ENCODE measurements at regions not wholly inside any gene's neighbourhood (a gene's known extent, or its start where the extent isn't known, plus 50 kb on each side); places are given as distances from the start of the nearest gene placed in this dataset.
"Not testable (repeated sequence)": the region's sequence is repeated elsewhere in the genome, so short reads cannot be mapped to it uniquely, and the experiment has no call there.

DNA sequence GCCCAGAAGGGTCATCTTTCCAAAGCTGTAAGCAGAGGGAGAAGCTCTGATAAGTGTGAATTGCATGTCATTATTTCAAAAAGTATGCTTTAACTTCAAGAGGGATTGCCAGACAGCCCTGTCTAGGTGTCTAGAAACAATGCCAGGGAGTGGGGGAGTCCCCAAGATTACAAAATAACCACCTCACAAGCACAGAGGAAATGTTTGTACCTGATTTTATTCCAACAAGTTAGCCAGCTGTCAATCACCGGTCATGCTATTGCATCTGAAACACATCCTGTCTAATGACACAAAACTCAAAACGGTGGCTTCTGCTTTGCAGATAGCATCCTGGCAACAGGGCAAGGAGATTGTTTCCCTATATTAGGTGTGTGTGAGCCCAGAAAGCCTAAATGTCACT is 154.2 kb upstream of the WWC1 start:
- Mint-ChIP-seq H3K27me3 (ENCODE audit: insufficient read depth) (no peaks in the 10 kb centered on the region), H3K27ac (no peak overlapping the region), H3K9me3 (no peaks in the 10 kb centered on the region), H3K4me1 (peaks cover 17% of the 10 kb centered on the region), H3K4me3 (no peak overlapping the region), H3K36me3 (ENCODE audit: low read depth) (no peaks in the 10 kb centered on the region)
- WGBS, 2 experiments (ENCODE audit: insufficient coverage in 1 of 2, insufficient read length in 1 of 2) = 83 to 89% methylated on average over 1 to 2 of the region's 2 CpGs
- no peaks in the 10 kb centered on the region for H3K36me3 ChIP-seq (ENCODE audit: control insufficient read depth, insufficient read depth, low read length)
- H3K4me1 ChIP-seq (ENCODE audit: control insufficient read depth, insufficient read depth, low read length) = peaks cover 12% of the 10 kb centered on the region
- H3K4me3 ChIP-seq (ENCODE audit: low read length) = no peak overlapping the region
- H3K27ac ChIP-seq (ENCODE audit: low read depth, low read length) = no peak overlapping the region
- DNase-seq = no peak
- no peak overlapping the region for H3K9ac ChIP-seq (ENCODE audit: extremely low read depth, low read length, poor library complexity, severe bottlenecking)
- no peaks in the 10 kb centered on the region for H3K27me3 ChIP-seq (ENCODE audit: control insufficient read depth, insufficient read depth, low read length, poor library complexity, severe bottlenecking)
- no peaks in the 10 kb centered on the region for H3K9me3 ChIP-seq (ENCODE audit: control insufficient read depth, low read length)
- TF ChIP-seq, protein P1, sequence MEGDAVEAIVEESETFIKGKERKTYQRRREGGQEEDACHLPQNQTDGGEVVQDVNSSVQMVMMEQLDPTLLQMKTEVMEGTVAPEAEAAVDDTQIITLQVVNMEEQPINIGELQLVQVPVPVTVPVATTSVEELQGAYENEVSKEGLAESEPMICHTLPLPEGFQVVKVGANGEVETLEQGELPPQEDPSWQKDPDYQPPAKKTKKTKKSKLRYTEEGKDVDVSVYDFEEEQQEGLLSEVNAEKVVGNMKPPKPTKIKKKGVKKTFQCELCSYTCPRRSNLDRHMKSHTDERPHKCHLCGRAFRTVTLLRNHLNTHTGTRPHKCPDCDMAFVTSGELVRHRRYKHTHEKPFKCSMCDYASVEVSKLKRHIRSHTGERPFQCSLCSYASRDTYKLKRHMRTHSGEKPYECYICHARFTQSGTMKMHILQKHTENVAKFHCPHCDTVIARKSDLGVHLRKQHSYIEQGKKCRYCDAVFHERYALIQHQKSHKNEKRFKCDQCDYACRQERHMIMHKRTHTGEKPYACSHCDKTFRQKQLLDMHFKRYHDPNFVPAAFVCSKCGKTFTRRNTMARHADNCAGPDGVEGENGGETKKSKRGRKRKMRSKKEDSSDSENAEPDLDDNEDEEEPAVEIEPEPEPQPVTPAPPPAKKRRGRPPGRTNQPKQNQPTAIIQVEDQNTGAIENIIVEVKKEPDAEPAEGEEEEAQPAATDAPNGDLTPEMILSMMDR (conservative IDR thresholded peaks at IDR 0.05) = no peak

- Histone ChIP-seq H3K4me3 (ENCODE audit: low read length) (no peak overlapping the region), H3K9ac (ENCODE audit: extremely low read depth, low read length, poor library complexity, severe bottlenecking) (no peak overlapping the region), H3K4me1 (ENCODE audit: control insufficient read depth, insufficient read depth, low read length) (peaks cover 12% of the 10 kb centered on the region), H3K36me3 (ENCODE audit: control insufficient read depth, insufficient read depth, low read length) (no peaks in the 10 kb centered on the region), H3K27me3 (ENCODE audit: control insufficient read depth, insufficient read depth, low read length, poor library complexity, severe bottlenecking) (no peaks in the 10 kb centered on the region), H3K27ac (ENCODE audit: low read depth, low read length) (no peak overlapping the region), H3K9me3 (ENCODE audit: control insufficient read depth, low read length) (no peaks in the 10 kb centered on the region)
- TF ChIP-seq, protein P1 (conservative IDR thresholded peaks at IDR 0.05) = no peak
- peaks cover 1% of the 10 kb centered on the region for H3K9me3 Mint-ChIP-seq
- 95 to 97% methylated on average over 6 of the region's 6 CpGs for WGBS, 2 experiments (ENCODE audit: insufficient coverage in 1 of 2, insufficient read length in 1 of 2)
- no peaks in the 10 kb centered on the region for H3K27me3 Mint-ChIP-seq (ENCODE audit: insufficient read depth)
- H3K4me1 Mint-ChIP-seq = peaks cover 17% of the 10 kb centered on the region
- H3K27ac Mint-ChIP-seq = no peak overlapping the region
- H3K4me3 Mint-ChIP-seq = no peak overlapping the region
- no peaks in the 10 kb centered on the region for H3K36me3 Mint-ChIP-seq (ENCODE audit: low read depth)
- no peak for DNase-seq
Measured at GRCh38 chr5:168140241-168140640, 151.2 kb upstream of the WWC1 start.

GRCh38 chr5:168142402-168142801 is 149.0 kb upstream of the WWC1 start:
- no peak overlapping the region for H3K27ac Mint-ChIP-seq
- no peak overlapping the region for H3K4me3 Mint-ChIP-seq
- peaks cover 3% of the 10 kb centered on the region for H3K9me3 Mint-ChIP-seq
- H3K27me3 ChIP-seq (ENCODE audit: control insufficient read depth, insufficient read depth, low read length, poor library complexity, severe bottlenecking) = no peaks in the 10 kb centered on the region
- no peak overlapping the region for H3K9ac ChIP-seq (ENCODE audit: extremely low read depth, low read length, poor library complexity, severe bottlenecking)
- H3K36me3 Mint-ChIP-seq (ENCODE audit: low read depth) = no peaks in the 10 kb centered on the region
- H3K27ac ChIP-seq (ENCODE audit: low read depth, low read length) = no peak overlapping the region
- WGBS, 2 experiments (ENCODE audit: insufficient coverage in 1 of 2, insufficient read length in 1 of 2) = 92 to 100% methylated on average over 1 to 2 of the region's 2 CpGs
- TF ChIP-seq, protein P1 (conservative IDR thresholded peaks at IDR 0.05) = no peak
- no peaks in the 10 kb centered on the region for H3K9me3 ChIP-seq (ENCODE audit: control insufficient read depth, low read length)
- H3K4me3 ChIP-seq (ENCODE audit: low read length) = no peak overlapping the region
- no peaks in the 10 kb centered on the region for H3K36me3 ChIP-seq (ENCODE audit: control insufficient read depth, insufficient read depth, low read length)
- H3K4me1 ChIP-seq (ENCODE audit: control insufficient read depth, insufficient read depth, low read length) = peaks cover 9% of the 10 kb centered on the region
- peaks cover 2% of the 10 kb centered on the region for H3K27me3 Mint-ChIP-seq (ENCODE audit: insufficient read depth)
- H3K4me1 Mint-ChIP-seq = peaks cover 15% of the 10 kb centered on the region
- no peak for DNase-seq

GRCh38 chr5:168143521-168143920 is 147.9 kb upstream of the WWC1 start:
- H3K36me3 Mint-ChIP-seq (ENCODE audit: low read depth); H3K4me1 ChIP-seq (ENCODE audit: control insufficient read depth, insufficient read depth, low read length); H3K9ac ChIP-seq (ENCODE audit: extremely low read depth, low read length, poor library complexity, severe bottlenecking); H3K27me3 Mint-ChIP-seq (ENCODE audit: insufficient read depth); H3K9me3 Mint-ChIP-seq; H3K4me3 Mint-ChIP-seq; H3K27ac Mint-ChIP-seq; H3K27me3 ChIP-seq (ENCODE audit: control insufficient read depth, insufficient read depth, low read length, poor library complexity, severe bottlenecking); H3K4me3 ChIP-seq (ENCODE audit: low read length); H3K27ac ChIP-seq (ENCODE audit: low read depth, low read length); H3K36me3 ChIP-seq (ENCODE audit: control insufficient read depth, insufficient read depth, low read length); H3K9me3 ChIP-seq (ENCODE audit: control insufficient read depth, low read length); DNase-seq: not testable (repeated sequence)
- WGBS, 2 experiments (ENCODE audit: insufficient coverage in 1 of 2, insufficient read length in 1 of 2) = 97 to 100% methylated on average over 1 to 6 of the region's 7 CpGs
- H3K4me1 Mint-ChIP-seq = peaks cover 11% of the 10 kb centered on the region

Data from endodermal cell (in vitro differentiated cells).